Suprapubic skin (tissue), 3 donors: ENCODE measurements at regions not wholly inside any gene's neighbourhood (a gene's known extent, or its start where the extent isn't known, plus 50 kb on each side); places are given as distances from the start of the nearest gene placed in this dataset.

Source experiments
- CTCF ChIP-seq, 2 donors: fragments of 200-600 bp in 1 of 2; fragments of 450-650 bp in 1 of 2; sonication (generic) in 1 of 2; IDR thresholded peaks; one replicate each; pipeline ENCODE4 v1.5.1; 2016 to 2019; ENCODE audit warnings: antibody characterized with exemption in 2 of 2, mild to moderate bottlenecking in 1 of 2, moderate library complexity in 1 of 2
- POLR2A ChIP-seq, 2 donors: fragments of 450-650 bp; IDR thresholded peaks; one replicate each; pipeline ENCODE4 v1.6.1; 2017; ENCODE audit warnings: antibody characterized with exemption in 2 of 2, mild to moderate bottlenecking in 2 of 2, moderate library complexity in 2 of 2

GRCh38 chr2:19745318-19746136, 156.3 kb downstream of the TTC32 start:
- no peak for TF ChIP-seq POLR2A (IDR thresholded peaks at IDR 0.05)
- TF ChIP-seq CTCF (IDR thresholded peaks at IDR 0.05) = no peak
